ENCODE measurements at regions not wholly inside any gene's neighbourhood (a gene's known extent, or its start where the extent isn't known, plus 50 kb on each side); places are given as distances from the start of the nearest gene placed in this dataset.

DNA sequence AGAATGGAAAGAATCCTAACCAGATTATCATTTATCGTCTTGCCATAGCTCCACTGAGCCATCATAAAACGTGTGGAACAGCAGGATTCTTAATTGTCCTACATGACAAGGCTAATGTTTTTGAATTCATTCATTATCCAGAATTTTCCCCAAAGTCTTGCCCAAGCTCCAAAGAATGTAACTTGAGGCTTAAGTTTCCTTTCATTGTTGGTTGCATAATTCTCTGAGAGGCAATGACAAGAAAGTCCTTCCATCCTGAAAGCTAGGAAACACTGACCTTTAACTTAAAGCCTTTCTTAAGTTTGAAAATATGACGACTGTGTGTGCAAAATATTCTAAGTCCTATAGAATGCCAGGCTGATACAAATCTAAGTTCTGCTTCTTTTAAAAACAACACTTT, 546.1 kb downstream of the SUCLA2 start:
- H3K9me3 Mint-ChIP-seq: no peaks in the 10 kb centered on the region
- no peak for ATAC-seq
- no peak overlapping the region for H3K27ac Mint-ChIP-seq
- no peak overlapping the region for H3K4me3 Mint-ChIP-seq
- no peaks in the 10 kb centered on the region for H3K36me3 Mint-ChIP-seq
- no peaks in the 10 kb centered on the region for H3K4me1 Mint-ChIP-seq
- no peaks in the 10 kb centered on the region for H3K27me3 Mint-ChIP-seq

DNA sequence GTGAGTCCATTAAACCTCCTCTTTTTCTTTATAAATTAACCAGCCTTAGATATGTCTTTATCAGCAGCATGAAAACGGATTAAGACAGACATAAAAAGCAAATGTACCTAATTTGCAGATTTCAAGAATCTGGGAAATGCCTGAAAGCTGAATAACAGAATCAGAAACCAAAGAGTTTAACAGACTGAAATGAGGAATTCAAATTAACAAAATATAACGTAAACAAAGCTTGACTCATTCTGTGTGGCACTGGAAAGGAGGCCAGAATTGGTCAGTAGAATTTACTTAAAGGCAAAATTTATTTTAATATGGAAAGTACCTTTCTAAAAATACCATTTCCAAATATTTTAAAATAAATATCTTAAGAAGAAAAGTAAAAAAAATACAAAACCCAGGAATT, 540.6 kb upstream of the HTR2A start:
- Mint-ChIP-seq H3K9me3 (no peaks in the 10 kb centered on the region), H3K4me1 (no peaks in the 10 kb centered on the region), H3K36me3 (no peaks in the 10 kb centered on the region), H3K4me3 (no peak overlapping the region), H3K27ac (no peak overlapping the region), H3K27me3 (no peaks in the 10 kb centered on the region)
- no peak for ATAC-seq

DNA sequence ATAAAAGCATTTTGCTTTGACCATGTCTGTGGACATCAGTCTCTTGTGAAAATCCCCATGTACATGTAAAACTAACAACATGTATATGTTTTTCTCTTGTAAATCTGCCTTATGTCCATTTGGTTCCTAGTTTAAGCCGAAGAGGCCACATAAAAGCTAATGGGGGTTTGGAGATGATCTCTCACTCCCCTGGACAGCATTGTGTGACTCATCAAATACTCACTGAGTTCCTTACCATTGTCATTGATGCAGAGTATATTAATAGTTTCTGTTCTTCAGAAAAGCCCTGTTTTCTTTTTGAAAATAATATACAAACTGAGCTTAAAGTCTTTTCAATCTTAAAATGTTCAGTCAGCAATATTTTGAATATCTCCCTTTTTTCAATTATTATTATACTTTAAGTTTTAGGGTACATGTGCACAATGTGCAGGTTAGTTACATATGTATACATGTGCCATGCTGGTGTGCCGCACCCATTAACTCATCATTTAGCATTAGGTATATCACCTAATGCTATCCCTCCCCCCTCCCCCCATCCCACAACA, 536.7 kb upstream of the HTR2A start:
- Mint-ChIP-seq H3K27me3 (no peaks in the 10 kb centered on the region), H3K4me1 (no peaks in the 10 kb centered on the region), H3K27ac (no peak overlapping the region), H3K36me3 (no peaks in the 10 kb centered on the region), H3K9me3 (no peaks in the 10 kb centered on the region), H3K4me3 (no peak overlapping the region)
- ATAC-seq: no peak

DNA sequence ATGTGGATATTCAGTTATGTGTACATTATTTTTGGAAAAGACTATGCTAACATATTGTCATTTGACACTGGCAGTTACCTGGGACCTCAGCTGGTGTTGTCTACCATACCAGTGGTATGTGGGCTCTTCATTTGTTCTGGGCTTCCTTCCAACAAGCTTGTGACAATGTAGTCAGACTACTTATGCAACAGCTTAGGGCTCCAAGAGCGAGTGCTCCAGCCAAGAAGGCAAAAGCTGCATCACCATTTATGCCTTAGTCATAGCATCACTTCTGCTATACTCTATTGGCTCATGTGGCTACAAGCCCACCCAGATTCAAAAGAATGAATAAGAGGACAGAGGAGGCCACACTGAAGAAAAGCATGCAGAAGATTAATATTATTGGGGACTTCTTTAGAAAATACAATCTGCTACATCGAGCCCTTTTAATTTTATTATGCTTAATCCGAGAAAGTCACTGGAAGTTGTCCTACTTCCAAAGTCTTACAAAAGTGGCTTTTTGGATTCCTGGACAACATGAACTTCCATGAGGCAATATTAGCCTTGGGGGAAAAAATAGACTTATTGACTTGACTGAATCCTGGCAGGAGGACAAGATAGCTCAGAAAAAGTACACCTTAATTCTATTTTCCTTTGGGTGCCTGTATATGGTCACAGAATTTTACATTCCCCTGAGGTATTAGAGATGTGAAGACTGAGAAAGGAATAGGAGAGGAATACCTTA, 529.4 kb upstream of the HTR2A start:
- Mint-ChIP-seq H3K27me3 (no peaks in the 10 kb centered on the region), H3K9me3 (no peaks in the 10 kb centered on the region), H3K36me3 (no peaks in the 10 kb centered on the region), H3K27ac (no peak overlapping the region), H3K4me1 (no peaks in the 10 kb centered on the region), H3K4me3 (no peak overlapping the region)
- no peak for ATAC-seq

DNA sequence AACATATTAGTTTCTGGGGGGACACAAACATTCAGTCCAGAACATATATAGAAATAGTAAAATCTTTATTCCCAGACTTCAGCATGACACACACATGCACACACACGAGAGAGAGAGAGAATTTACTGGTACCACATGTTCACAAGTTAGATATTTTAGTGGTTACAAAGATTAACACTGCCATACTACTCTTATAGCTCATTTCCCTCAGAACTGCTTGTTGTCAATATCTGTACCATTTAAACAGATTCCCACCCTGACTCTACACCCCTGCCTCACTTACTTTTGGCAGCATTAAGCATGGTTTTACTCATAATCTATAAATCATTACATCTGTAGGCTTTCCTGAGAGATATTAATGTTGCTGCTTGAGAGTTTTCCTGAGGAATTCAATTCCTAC, 524.7 kb upstream of the HTR2A start:
- H3K4me1 Mint-ChIP-seq: no peaks in the 10 kb centered on the region
- H3K4me3 Mint-ChIP-seq: no peak overlapping the region
- H3K9me3 Mint-ChIP-seq: no peaks in the 10 kb centered on the region
- no peak for ATAC-seq
- H3K36me3 Mint-ChIP-seq: no peaks in the 10 kb centered on the region
- no peaks in the 10 kb centered on the region for H3K27me3 Mint-ChIP-seq
- no peak overlapping the region for H3K27ac Mint-ChIP-seq

DNA sequence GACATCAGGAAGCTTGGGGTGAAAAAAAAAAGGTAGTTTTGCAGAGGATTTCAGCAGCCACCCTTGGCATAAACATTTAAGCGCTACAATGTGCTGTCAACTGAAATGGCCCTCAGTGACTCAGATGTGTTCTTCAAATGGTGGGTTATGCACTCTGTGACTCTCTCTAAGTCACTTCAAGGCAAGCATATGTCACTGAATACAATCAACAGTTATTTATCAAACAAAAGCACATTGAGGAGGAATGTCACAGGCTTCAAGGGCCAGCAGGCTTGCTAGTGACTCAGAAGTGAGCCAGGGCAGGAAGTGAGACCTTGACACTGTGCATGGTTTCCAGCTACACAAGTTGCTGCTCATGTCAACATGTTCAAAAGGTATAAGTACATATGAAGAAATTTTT, 523.7 kb upstream of the HTR2A start:
- no peak for ATAC-seq
- no peaks in the 10 kb centered on the region for H3K27me3 Mint-ChIP-seq
- H3K4me1 Mint-ChIP-seq: no peaks in the 10 kb centered on the region
- no peak overlapping the region for H3K4me3 Mint-ChIP-seq
- H3K9me3 Mint-ChIP-seq: no peaks in the 10 kb centered on the region
- H3K27ac Mint-ChIP-seq: no peak overlapping the region
- no peaks in the 10 kb centered on the region for H3K36me3 Mint-ChIP-seq

DNA sequence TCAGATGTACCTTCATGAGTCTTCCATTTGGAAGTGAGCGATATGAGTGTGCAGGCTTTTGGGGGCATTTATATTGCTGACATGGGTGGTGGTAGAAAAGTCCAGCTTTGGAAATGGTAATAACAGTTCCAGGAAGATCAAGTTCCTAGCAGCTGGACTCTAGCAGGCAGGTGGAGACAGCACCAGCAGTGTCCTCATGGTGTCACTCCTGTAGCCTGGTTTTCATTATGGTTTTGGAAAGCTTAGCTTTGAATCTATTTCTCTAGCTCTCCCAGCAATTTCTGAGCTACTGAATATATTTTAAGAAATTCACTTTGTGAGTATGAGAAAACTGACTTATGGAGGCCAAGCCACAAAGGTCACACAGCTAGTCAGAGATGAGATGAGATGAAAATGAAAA, 523.2 kb upstream of the HTR2A start:
- Mint-ChIP-seq H3K36me3 (no peaks in the 10 kb centered on the region), H3K27me3 (no peaks in the 10 kb centered on the region), H3K4me3 (no peak overlapping the region), H3K9me3 (no peaks in the 10 kb centered on the region), H3K4me1 (no peaks in the 10 kb centered on the region), H3K27ac (no peak overlapping the region)
- ATAC-seq: no peak

DNA sequence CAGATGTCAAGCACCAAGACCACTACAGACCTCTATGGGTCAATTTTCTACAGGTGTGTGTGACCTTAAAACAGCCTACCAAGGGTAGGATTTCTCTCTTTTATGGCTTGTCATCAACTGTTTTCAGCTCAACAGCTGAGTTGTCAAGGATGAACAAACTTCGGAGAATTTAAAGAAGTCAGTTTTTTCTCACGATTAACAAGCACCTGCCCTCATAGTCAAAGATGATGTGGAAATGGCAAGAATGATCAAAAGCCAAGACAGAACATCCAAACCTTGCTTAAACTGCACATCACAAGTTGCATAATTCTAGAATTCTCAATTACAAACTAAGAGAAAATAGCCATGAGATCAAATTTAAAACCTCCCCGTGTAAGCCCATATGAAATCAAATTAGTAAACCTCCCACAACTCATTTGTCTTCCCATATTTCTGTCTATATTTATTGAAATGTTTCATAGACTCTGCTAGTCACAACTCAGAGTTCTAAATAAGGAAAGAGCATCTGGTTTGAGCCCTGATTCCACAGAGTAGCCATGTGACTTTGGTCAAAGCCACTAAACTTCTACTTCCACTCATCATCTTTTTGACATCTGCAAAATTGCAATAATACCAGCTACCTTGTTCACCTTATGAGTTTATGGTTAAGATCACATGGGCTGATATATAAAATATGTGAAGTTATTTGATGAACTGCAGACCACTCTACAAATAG, 521.5 kb upstream of the HTR2A start:
- Mint-ChIP-seq H3K4me1 (no peaks in the 10 kb centered on the region), H3K9me3 (no peaks in the 10 kb centered on the region), H3K27me3 (no peaks in the 10 kb centered on the region), H3K4me3 (no peak overlapping the region), H3K27ac (no peak overlapping the region), H3K36me3 (no peaks in the 10 kb centered on the region)
- ATAC-seq: no peak

DNA sequence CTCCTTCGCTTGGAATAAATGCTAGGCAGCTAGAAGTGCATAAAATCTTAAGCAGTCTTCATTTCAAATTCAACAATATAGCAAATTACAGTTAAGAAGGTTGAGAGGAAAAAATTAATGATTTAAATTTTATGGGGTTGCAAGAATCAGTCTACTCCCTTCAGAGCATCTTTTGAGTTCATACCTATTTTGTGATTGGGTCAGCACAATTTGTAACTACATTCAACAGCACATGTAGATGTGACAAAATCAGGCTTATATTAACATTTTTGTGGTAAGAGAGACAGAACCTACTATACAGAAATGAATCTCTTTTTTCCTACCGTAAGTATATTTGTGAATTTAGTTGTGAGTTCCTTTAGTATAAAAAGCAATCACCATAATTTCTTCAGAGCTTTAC, 520.6 kb upstream of the HTR2A start:
- H3K27ac Mint-ChIP-seq: no peak overlapping the region
- H3K4me3 Mint-ChIP-seq: no peak overlapping the region
- H3K27me3 Mint-ChIP-seq: no peaks in the 10 kb centered on the region
- H3K36me3 Mint-ChIP-seq: no peaks in the 10 kb centered on the region
- no peak for ATAC-seq
- H3K9me3 Mint-ChIP-seq: no peaks in the 10 kb centered on the region
- no peaks in the 10 kb centered on the region for H3K4me1 Mint-ChIP-seq

DNA sequence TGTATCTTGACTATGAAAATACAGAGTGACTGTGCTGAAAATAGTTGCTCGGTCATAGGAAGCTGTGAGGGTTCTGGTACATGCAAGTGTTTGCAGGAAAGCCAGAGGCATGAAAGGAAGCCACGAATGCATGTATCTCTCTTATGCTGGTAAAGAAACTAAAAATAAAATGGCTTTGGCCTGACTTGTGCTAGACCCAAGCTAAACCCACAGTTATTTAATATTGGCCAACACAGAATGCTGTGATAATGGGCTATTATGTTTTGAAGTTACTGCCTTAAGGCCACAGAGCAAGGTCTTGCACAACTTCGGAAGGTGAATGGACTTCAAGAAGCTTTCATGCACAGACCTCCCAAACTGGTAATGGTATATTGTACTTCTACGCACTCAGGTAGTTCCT, 518.2 kb upstream of the HTR2A start:
- H3K36me3 Mint-ChIP-seq: no peaks in the 10 kb centered on the region
- H3K4me3 Mint-ChIP-seq: no peak overlapping the region
- no peak for ATAC-seq
- H3K9me3 Mint-ChIP-seq: no peaks in the 10 kb centered on the region
- no peaks in the 10 kb centered on the region for H3K27me3 Mint-ChIP-seq
- no peaks in the 10 kb centered on the region for H3K4me1 Mint-ChIP-seq
- H3K27ac Mint-ChIP-seq: no peak overlapping the region

DNA sequence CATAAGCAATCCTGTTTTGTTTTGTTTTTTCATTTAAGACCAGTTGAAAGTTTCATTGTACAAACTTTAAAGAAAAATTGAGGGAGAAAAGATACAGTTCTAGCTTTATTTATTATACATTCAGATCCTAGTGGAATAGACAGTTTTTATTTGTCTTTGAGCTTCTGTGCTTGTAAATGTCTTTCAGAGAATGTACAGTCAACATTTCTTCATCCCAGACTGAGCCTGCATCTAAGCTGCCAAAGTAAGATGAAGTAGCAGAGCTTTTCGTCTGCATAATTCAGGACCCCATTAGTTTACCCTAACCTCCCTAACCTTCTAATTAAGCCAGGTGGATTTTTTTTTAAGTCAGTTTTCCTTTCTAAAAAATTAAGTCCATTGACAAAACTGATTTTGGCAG, 516.7 kb upstream of the HTR2A start:
- no peaks in the 10 kb centered on the region for H3K9me3 Mint-ChIP-seq
- H3K27ac Mint-ChIP-seq: no peak overlapping the region
- no peaks in the 10 kb centered on the region for H3K4me1 Mint-ChIP-seq
- H3K36me3 Mint-ChIP-seq: no peaks in the 10 kb centered on the region
- no peaks in the 10 kb centered on the region for H3K27me3 Mint-ChIP-seq
- no peak for ATAC-seq
- H3K4me3 Mint-ChIP-seq: no peak overlapping the region

DNA sequence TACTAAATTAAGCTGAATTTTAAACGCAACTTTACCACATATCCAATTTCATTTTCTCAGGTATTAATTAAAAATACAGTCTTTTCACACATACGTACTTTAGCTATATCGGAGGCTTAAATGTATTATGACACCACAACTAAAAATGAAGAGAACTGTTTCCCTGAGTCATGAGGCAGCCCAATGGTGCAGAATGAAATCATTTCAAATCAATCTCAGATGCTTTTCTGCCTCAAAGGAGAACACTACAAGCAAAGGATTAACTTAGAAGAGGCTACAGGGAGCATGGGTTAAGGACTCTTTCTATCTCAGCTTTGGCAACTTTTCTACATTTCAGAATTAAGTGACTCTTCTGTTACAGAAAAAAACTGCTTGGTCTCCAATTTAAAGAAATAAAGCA, 516.3 kb upstream of the HTR2A start:
- Mint-ChIP-seq H3K4me1 (no peaks in the 10 kb centered on the region), H3K27me3 (no peaks in the 10 kb centered on the region)
- ATAC-seq: no peak

DNA sequence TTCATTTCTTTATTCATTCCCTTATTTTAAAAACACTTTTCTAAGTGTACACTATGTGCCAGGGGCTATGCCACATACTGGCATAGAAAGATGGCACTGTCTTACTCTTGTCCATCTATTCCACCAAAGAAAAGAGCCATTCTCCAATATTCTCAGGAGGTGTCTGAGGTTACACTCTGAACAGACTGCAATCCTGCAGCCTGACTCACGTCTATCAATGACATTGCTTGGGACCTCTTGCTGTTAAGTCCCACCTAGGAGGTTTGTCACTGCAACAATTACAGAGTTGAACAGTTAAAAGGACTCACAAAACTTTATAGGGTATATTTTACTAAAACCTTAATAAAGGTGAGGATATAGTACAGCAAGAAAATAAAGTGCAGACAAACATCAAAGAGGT, 512.9 kb upstream of the HTR2A start:
- Mint-ChIP-seq H3K36me3 (no peaks in the 10 kb centered on the region), H3K4me1 (no peaks in the 10 kb centered on the region), H3K27ac (no peak overlapping the region), H3K9me3 (no peaks in the 10 kb centered on the region), H3K4me3 (no peak overlapping the region), H3K27me3 (no peaks in the 10 kb centered on the region)
- no peak for ATAC-seq

More for the DNA sequence above, 516.3 kb upstream of the HTR2A start:
- H3K36me3 Mint-ChIP-seq: no peaks in the 10 kb centered on the region
- no peak overlapping the region for H3K4me3 Mint-ChIP-seq
- no peaks in the 10 kb centered on the region for H3K9me3 Mint-ChIP-seq
- H3K27ac Mint-ChIP-seq: no peak overlapping the region

DNA sequence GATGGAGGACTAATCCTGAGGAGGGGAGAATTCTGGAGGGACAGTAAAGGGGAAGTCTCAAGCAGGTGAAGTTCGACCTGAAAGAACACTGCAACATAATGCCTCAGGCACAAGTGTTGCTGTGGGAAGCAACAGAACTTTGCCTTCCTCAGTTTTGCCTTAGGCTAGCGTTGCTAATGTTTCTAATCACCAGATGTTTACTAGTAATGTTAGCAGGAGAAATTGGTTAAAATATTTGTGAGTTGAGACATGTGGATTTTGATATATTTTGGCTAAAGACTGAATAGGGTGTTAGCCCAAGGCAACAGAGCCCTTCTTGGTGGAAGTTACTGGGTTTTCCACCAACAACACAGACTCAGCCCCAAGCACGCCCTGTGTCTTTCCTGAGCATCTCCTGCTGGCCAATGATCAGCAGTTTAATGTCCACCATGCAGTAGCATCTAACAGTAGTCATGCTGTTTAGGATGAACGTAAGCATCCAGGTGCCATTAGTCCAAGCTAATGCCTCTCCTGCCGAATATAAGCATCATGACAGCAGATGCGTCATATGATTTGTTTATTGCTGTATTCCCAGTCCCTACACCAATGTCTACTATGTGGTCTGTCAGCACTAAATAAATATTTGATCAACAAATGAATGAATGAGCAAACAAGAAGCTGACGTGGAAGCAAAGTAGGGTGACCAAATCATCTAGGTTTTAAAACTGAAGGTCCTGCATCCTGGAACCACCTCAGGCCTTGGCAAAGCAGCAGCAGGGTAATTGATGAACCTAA, 511.9 kb upstream of the HTR2A start:
- Mint-ChIP-seq H3K4me3 (no peak overlapping the region), H3K4me1 (no peaks in the 10 kb centered on the region), H3K36me3 (no peaks in the 10 kb centered on the region), H3K27ac (no peak overlapping the region), H3K9me3 (no peaks in the 10 kb centered on the region), H3K27me3 (no peaks in the 10 kb centered on the region)
- ATAC-seq: no peak

DNA sequence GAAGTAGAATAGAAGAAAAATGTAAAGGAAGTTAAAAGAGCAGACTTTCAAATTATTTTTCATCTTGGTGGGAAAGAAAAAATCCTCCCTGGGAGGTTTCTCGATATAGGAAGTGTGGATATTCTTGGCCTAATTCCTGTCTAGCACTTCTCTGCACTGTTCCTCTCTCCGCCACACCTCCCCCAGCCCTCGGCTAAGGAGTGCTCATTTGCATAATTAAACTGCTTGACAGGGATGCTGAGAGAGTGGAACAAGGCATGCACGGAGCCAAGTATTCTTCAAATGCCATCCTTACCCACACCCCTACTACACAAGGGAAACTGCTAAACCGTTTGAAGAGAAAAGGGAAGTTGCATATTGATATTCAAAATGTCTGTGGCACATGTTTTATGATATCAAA, 511.0 kb upstream of the HTR2A start:
- Mint-ChIP-seq H3K36me3 (no peaks in the 10 kb centered on the region), H3K27me3 (no peaks in the 10 kb centered on the region), H3K9me3 (no peaks in the 10 kb centered on the region), H3K4me1 (no peaks in the 10 kb centered on the region), H3K27ac (no peak overlapping the region), H3K4me3 (no peak overlapping the region)
- no peak for ATAC-seq

Measured in stimulated activated memory B cell treated with anti-CD40 and anti-IgM and Interleukin-4, amounts not matched to agents 10 μg/mL and 1 μg/mL and 100 μg/mL, for 72 hours (primary cell).